ENCODE measurements at regions not wholly inside any gene's neighbourhood (a gene's known extent, or its start where the extent isn't known, plus 50 kb on each side); places are given as distances from the start of the nearest gene placed in this dataset.

- no peak for DNase-seq
Observed at GRCh38 chr14:43956741-43957140, 550.3 kb downstream of the FSCB start.

- no peak for DNase-seq
Observed at GRCh38 chr14:43949400-43949799, 557.7 kb downstream of the FSCB start.

- no peak for DNase-seq
Observed at GRCh38 chr14:43939836-43940235, 567.2 kb downstream of the FSCB start.

DNA sequence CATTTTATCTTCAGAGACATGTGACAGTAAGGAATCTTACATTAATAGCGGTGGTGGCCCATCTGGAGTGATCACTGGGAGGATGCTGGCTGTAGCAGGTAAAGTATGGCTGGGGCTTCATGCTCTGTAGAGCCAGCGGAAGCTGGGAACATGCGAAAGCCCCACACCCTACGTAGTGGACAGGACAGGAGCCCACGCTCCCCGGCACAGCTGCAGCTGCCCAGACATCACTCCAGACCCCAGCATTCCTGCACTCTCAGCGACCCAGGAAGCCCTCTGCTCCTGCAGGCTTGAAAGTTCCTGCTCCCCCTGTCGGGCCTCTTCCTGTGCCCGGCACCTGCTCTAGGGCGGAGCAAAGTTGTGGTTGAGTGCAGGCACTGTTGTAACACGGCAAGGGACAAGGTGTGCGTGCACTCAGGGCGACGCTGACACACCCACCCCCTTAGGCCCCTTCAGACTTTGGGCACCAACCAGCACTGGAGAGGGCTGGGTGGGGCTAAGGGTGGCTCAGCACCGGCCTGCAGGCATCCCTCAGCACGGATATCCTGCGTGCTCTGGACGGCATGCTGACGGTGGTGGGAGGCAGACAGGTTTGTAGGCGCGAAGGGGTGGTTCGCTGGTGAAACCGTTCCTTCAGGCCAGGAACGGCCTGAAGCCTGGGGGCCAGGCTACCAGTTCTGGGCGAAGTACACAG lies 568.3 kb downstream of the FSCB start:
- DNase-seq, result no peak

DNA sequence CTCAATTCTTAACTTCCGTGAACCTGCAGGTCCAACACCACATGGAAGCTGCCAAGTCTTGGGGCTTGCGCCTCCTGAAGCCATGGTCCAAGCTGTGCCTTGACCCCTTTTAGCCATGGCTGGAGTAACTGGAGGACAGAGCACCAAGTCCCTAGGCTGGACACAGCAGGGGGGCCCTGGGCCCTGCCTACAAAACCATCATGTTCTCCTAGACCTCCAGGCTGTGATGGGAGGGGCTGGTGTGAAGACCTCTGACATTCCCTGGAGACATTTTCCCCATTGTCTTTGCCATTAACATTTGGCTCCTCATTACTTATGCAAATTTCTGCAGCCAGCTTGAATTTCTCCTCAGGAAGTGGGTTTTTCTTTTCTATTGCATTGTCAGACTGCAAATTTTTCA lies 570.1 kb downstream of the FSCB start:
- DNase-seq, result no peak

- no peak for DNase-seq
Observed at GRCh38 chr14:43934102-43934501, 573.0 kb downstream of the FSCB start.

DNA sequence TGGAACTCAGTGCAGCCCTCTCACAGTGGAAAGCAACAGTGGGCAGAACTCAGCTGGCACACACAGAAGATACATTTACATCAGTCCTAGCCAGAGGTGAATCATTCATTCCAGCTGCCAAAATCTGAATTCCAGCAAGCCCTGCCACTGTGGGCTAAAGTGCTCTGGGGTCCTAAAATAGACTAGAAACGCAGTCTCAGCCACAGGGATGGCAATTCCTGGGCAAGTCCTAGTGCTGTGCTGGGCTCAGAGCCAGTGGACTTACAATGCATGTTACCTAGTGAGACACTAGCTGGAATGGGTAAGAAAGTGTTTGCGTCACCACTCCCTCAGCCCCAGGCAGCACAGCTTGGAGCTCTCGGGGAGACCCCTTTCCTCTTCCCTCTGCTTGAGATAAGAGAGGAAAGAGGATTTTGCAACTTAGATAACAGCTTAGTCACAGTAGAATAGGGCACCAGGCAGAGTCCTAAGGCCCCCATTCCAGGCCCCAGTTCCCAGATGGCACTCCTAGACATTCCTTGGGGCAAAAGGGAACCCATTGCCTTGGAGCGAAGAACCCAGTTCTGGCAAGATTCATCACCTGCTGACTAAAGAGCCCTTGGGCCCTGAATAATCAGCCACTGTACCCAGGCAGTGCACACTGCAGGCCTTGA lies 592.9 kb downstream of the FSCB start:
- DNase-seq, result no peak

GRCh38 chr14:43903209-43903608 lies 603.9 kb downstream of the FSCB start:
- DNase-seq, result no peak

- no peak for DNase-seq
Observed at GRCh38 chr14:43901911-43902673, 605.0 kb downstream of the FSCB start.

DNA sequence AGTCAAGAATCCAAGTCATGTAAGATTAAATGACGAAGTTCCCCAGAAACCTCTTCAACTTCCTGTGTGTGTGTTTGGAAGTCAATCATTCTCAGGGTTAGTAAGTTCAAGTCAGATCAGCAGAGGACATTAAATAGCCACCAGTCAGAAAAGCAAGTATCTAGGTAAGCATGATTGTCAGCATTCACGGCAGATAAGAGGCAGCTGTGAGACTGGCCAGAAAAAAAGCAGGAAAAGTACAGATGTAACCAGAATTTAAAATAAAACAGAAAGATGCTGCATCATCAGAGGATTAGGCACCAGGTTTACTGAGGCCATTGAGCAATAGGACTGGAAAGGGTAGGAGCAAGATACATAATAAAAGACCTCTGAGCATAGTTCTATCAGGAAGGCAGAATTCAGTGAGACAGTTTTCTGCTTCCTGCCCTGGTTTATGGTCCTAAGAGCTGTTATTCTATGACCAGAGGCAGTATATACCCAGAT lies 606.9 kb downstream of the FSCB start:
- DNase-seq, result peak; percentile 76

DNA sequence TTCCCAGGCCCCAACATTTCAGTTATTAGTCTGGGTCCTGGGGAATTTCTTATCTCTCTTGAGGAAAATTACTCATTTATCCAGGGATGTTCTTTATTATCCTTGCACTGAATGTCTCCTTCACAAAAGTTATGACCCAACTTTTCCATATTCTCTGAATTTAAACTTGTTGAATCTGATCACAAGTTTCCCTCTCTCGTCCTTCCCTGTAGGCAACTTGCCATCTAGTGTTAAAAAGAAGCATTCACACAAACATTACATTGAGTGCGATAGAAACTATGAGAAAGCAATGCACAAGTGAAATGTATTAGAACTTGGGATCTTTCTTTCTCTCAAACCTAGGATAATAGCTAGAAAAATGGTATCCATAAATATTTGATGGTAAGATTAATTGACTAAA lies 608.4 kb downstream of the FSCB start:
- DNase-seq, result no peak

DNA sequence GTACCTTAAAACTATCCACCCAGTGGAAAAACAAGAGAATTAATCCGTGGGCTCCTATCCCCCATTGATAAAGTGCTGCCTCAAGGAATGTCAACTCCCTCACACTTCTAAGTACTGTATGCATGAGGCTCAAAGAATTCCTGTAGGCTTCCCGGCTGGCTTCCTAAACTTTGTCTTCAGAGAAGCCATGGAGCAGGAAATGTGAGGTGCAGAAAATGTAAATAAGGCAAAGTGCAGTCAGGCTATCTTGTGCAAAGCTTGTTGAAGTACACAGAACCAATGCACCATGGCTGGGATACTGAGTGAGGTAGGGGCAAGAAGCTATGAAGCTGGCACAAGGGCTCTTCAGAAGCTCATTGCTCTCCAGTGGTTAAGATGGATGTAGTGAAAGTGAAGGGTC lies 611.0 kb downstream of the FSCB start:
- no peak for DNase-seq

DNA sequence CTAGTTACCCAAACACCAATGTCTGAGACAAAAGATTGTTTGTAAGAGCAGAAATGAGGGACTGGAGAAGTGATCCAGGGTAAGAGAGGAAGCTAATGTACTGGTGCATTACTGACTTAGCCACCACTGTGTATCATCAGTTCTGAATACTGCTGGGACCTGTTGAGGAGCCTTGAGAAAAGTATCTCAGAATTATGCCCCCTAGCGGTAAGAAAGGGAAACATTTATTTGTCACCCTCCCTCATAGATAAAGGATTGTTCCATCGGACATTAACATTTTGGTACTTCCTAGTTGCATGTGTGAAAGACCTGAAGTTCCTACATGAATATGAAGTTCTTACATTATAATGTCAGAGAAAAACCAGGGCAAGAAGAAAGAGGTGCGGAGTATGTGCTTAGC lies 612.5 kb downstream of the FSCB start:
- DNase-seq, result no peak

DNA sequence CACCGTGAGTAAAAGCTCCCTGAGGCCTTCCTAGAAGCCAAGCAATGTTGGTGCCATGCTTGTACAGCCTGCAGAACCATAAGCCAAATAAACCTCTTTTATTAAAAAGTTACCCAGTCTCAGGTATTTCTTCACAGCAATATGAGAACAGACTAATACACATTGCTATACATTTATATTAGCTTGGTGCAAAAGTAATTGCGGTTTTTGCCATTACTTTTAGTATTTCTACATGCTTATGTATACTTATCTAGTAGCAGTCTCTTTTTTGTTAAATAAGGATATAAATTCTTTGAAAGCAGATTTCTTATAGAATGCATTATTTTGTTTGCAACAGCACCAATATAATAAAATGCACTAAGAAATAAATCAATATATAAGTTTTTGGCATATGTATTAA lies 619.6 kb downstream of the FSCB start:
- DNase-seq, result no peak

GRCh38 chr14:43877351-43877960 lies 629.6 kb downstream of the FSCB start:
- no peak for DNase-seq

DNA sequence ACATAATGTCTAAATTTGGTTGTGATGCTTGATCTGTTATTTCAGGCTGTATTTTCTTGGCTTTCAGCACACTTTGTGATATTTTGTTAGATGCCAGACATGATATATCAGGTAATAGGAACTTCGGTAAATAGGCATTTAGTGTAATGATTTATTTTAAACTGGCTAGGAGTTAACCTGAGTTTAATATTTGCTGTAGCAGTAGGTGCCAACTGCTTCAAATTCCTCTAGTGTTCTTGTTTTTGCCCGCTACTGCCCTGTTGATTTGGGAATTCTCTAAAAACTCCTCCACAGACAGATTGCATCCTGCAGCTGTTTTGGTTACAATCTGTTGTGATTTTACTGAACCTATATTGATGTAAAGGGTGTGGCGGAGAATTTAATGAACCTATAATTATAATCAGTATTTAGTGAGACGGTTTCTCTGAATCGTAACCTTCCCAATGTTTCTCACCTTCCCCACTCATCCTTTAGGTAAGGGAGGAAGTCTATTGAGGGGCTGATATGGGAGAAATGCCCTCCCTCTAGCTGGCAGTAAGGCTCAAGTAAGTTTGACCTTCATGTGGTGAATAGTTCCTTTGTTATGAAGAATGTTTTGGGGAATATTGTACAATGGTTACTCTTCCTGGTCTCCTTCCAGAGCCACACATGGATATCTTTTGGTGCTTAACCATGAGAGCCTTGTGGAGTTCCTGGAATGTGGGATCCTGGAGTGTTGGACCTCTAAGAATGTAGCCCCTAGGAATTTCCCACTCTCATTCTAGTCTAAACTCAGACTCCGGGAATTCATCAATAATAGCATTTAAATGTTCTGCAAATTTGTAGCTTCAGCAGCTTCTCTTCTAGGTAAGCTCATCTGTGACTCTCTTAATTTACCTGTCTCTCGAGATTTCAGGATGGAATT lies 634.1 kb downstream of the FSCB start:
- no peak for DNase-seq

DNA sequence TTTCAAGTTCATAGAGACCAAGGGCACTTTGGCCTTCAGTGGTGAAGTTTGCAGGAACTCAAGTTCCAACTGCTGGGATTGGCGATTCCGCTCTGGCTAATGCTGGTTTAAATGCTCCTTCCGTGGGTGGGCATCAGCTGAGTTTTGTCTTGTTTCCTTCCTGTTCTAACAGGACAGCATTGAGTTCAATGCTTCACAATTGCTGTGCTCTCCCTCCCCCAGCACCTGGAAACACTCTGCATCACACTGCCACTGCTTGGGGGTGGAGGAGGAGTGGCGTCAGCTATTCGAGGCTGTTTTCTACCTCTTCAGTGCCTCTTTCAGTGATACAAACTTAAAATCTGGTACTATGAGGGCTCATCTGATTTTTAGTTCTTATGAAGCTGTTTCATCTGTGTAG lies 634.9 kb downstream of the FSCB start:
- no peak for DNase-seq

DNA sequence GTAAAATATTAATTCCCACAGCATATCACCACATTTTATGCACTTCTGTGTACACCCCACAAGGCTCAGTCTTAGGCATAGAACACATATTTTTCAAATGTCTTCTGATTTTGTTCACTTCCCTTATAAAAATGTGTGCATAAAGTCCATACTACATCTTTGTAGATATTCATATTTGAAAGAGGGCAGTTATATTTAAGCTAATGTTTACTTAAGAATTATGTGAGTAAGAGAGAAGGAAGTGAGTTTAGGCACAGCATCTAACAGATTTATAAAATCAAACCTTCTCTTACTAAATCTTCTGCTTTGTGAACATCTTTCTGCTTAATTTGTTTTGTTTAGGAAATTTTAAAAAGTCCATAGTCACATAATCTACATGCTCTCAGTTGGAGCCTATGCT lies 648.1 kb downstream of the FSCB start:
- DNase-seq, result no peak

DNA sequence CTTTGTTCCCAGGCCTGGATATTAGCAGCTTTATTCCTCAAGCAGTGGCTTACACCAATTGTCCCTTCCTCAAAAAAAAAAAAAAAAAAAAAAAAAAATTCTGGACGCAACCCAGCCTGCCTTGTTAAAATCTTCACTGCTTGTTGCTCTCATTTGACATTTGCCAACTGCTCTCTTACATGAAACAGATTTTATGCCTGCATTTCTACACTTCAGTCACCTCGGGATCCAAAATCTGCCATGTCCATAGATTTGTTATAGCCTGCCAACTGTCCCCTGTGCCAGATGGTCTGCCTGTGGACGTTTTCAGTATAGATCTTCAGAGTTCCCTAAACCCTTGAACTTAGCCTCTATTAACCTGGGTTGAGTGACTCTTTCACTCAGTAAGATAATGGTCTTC lies 651.5 kb downstream of the FSCB start:
- no peak for DNase-seq

GRCh38 chr14:43853541-43853940 lies 653.5 kb downstream of the FSCB start:
- no peak for DNase-seq

- DNase-seq, result no peak
Observed at GRCh38 chr14:43803076-43803689, 703.9 kb downstream of the FSCB start.

DNA sequence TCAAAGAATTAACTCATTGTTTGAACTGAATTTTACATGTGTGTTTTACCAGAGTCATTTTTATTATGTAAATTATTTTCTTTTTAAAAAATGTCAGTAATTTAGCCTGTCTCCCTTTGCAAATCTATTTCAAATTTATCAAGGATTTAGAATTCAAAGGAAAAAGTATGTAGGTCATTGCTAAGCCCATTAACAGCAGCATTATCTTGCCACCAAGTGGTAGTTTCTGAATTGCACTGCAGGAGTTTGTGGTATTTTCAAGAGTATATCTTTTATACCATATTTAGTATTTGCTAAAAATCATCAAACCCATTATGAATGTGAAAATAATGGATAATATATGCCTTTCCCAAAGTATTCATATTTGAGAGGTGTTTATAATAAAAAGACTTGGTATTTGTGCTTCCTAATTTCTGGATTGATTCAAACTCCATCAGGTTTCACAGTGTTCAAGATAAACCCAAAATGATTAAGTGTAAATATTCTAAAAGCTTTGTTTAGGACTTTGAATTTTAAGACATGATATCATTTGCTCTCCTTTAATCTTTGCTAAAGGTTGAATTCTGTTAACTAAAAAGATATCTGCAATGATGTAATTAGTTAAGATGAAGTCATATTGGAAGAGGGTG lies 711.4 kb downstream of the FSCB start:
- DNase-seq, result peak; percentile 24

All from NCI-H510A treated with DMSO at 0.1 percent for 48 hours (cell line).